Skeletal muscle tissue (tissue), 3 donors: ENCODE measurements at regions not wholly inside any gene's neighbourhood (a gene's known extent, or its start where the extent isn't known, plus 50 kb on each side); places are given as distances from the start of the nearest gene placed in this dataset.
"Not testable (repeated sequence)": the region's sequence is repeated elsewhere in the genome, so short reads cannot be mapped to it uniquely, and the experiment has no call there.

ENCODE experiments used
- H3K27ac ChIP-seq: one replicate; pipeline ENCODE4 v1.7.0; 2013; ENCODE audit warnings: mild to moderate bottlenecking, low read depth, low read length, inconsistent platforms
- H3K27me3 ChIP-seq, 3 donors: one replicate each; pipeline ENCODE4 v1.7.0; 2013; ENCODE audit warnings: low read length in 3 of 3; ENCODE audit not compliant: control insufficient read depth in 3 of 3, insufficient read depth in 3 of 3
- H3K36me3 ChIP-seq, 3 donors: one replicate each; pipeline ENCODE4 v1.7.0; 2013; ENCODE audit warnings: low read length in 3 of 3; ENCODE audit not compliant: control insufficient read depth in 3 of 3, insufficient read depth in 3 of 3
- H3K4me1 ChIP-seq, 3 donors: one replicate each; pipeline ENCODE4 v1.7.0; 2013; ENCODE audit warnings: low read length in 3 of 3, mild to moderate bottlenecking in 3 of 3; ENCODE audit not compliant: control insufficient read depth in 3 of 3, insufficient read depth in 3 of 3
- H3K4me3 ChIP-seq, 3 donors: one replicate each; pipeline ENCODE4 v1.7.0; 2013; ENCODE audit warnings: low read length in 3 of 3
- H3K9ac ChIP-seq, 3 donors: one replicate each; pipeline ENCODE4 v1.7.0; 2013; ENCODE audit warnings: low read length in 3 of 3, mild to moderate bottlenecking in 3 of 3, moderate library complexity in 2 of 3, low read depth in 1 of 3
- H3K9me3 ChIP-seq, 3 donors: one replicate each; pipeline ENCODE4 v1.7.0; 2013; ENCODE audit warnings: low read length in 3 of 3; ENCODE audit not compliant: control insufficient read depth in 3 of 3
- donor health status: Osteomylitis.

- Histone ChIP-seq H3K27me3 (peaks cover 0 to 4% (median 0%) of the 10 kb centered on the region in 3 donors), H3K9ac (no peak overlapping the region), H3K4me3 (no peak overlapping the region), H3K4me1 (no peaks in the 10 kb centered on the region), H3K9me3 (no peaks in the 10 kb centered on the region), H3K36me3 (no peaks in the 10 kb centered on the region), H3K27ac (no peak overlapping the region)
Observed at GRCh38 chr3:10651506-10651905, 146.1 kb upstream of the ATP2B2 start.

- no peaks in the 10 kb centered on the region for H3K4me1 ChIP-seq
- H3K27me3 ChIP-seq = peaks cover 0 to 8% (median 3%) of the 10 kb centered on the region in 3 donors
- H3K36me3 ChIP-seq = no peaks in the 10 kb centered on the region
- H3K4me3 ChIP-seq = no peak overlapping the region
- H3K9ac ChIP-seq = no peak overlapping the region
- no peaks in the 10 kb centered on the region for H3K9me3 ChIP-seq
- H3K27ac ChIP-seq = no peak overlapping the region
Observed at GRCh38 chr3:10653241-10653640, 147.9 kb upstream of the ATP2B2 start.

GRCh38 chr3:10653866-10654611, 148.7 kb upstream of the ATP2B2 start:
- no peaks in the 10 kb centered on the region for H3K36me3 ChIP-seq
- no peaks in the 10 kb centered on the region for H3K4me1 ChIP-seq
- no peaks in the 10 kb centered on the region for H3K9me3 ChIP-seq
- no peak overlapping the region for H3K9ac ChIP-seq
- no peak overlapping the region for H3K4me3 ChIP-seq
- peaks cover 0 to 8% (median 3%) of the 10 kb centered on the region in 3 donors for H3K27me3 ChIP-seq
- no peak overlapping the region for H3K27ac ChIP-seq

GRCh38 chr3:10655105-10655504, 149.7 kb upstream of the ATP2B2 start:
- Histone ChIP-seq H3K36me3 (no peaks in the 10 kb centered on the region), H3K27ac (no peak overlapping the region), H3K9me3 (no peaks in the 10 kb centered on the region), H3K9ac (no peak overlapping the region), H3K4me3 (no peak overlapping the region), H3K27me3 (peaks cover 0 to 8% (median 3%) of the 10 kb centered on the region in 3 donors), H3K4me1 (no peaks in the 10 kb centered on the region)

- H3K27ac ChIP-seq, H3K36me3 ChIP-seq, H3K4me3 ChIP-seq, H3K9ac ChIP-seq, H3K27me3 ChIP-seq, H3K9me3 ChIP-seq, H3K4me1 ChIP-seq: not testable (repeated sequence)
Observed at GRCh38 chr3:10657339-10657738, 152.0 kb upstream of the ATP2B2 start.

- peaks cover 15 to 27% (median 17%) of the 10 kb centered on the region in 3 donors for H3K27me3 ChIP-seq
- no peaks in the 10 kb centered on the region for H3K4me1 ChIP-seq
- H3K4me3 ChIP-seq = no peak overlapping the region
- H3K9me3 ChIP-seq = no peaks in the 10 kb centered on the region
- H3K27ac ChIP-seq = no peak overlapping the region
- H3K36me3 ChIP-seq = no peaks in the 10 kb centered on the region
- H3K9ac ChIP-seq = no peak overlapping the region
Observed at GRCh38 chr3:10665592-10665991, 150.4 kb upstream of the SLC6A11 start.

GRCh38 chr3:10666621-10667020, 149.4 kb upstream of the SLC6A11 start:
- H3K4me1 ChIP-seq = no peaks in the 10 kb centered on the region
- H3K9me3 ChIP-seq = no peaks in the 10 kb centered on the region
- H3K27ac ChIP-seq = no peak overlapping the region
- H3K4me3 ChIP-seq = no peak overlapping the region
- H3K9ac ChIP-seq = no peak overlapping the region
- peaks cover 15 to 27% (median 17%) of the 10 kb centered on the region in 3 donors for H3K27me3 ChIP-seq
- H3K36me3 ChIP-seq = no peaks in the 10 kb centered on the region

- no peaks in the 10 kb centered on the region for H3K36me3 ChIP-seq
- H3K9ac ChIP-seq = no peak overlapping the region
- H3K9me3 ChIP-seq = no peaks in the 10 kb centered on the region
- no peaks in the 10 kb centered on the region for H3K4me1 ChIP-seq
- no peak overlapping the region for H3K27ac ChIP-seq
- H3K27me3 ChIP-seq = peaks cover 15 to 27% (median 17%) of the 10 kb centered on the region in 3 donors
- H3K4me3 ChIP-seq = no peak overlapping the region
Observed at GRCh38 chr3:10667269-10667668, 148.8 kb upstream of the SLC6A11 start.

GRCh38 chr3:10667901-10668476, 148.0 kb upstream of the SLC6A11 start:
- Histone ChIP-seq H3K36me3 (no peaks in the 10 kb centered on the region), H3K27ac (no peak overlapping the region), H3K9ac (no peak overlapping the region), H3K4me3 (no peak overlapping the region), H3K27me3 (peaks cover 15 to 27% (median 17%) of the 10 kb centered on the region in 3 donors), H3K9me3 (no peaks in the 10 kb centered on the region), H3K4me1 (no peaks in the 10 kb centered on the region)

GRCh38 chr3:10669490-10670048, 146.5 kb upstream of the SLC6A11 start:
- no peak overlapping the region for H3K4me3 ChIP-seq
- no peaks in the 10 kb centered on the region for H3K4me1 ChIP-seq
- H3K36me3 ChIP-seq = no peaks in the 10 kb centered on the region
- H3K27me3 ChIP-seq = peaks cover 9 to 19% (median 15%) of the 10 kb centered on the region in 3 donors
- no peak overlapping the region for H3K27ac ChIP-seq
- H3K9ac ChIP-seq = no peak overlapping the region
- no peaks in the 10 kb centered on the region for H3K9me3 ChIP-seq
